CD8-positive, alpha-beta memory T cell (primary cell): ENCODE measurements at regions not wholly inside any gene's neighbourhood (a gene's known extent, or its start where the extent isn't known, plus 50 kb on each side); places are given as distances from the start of the nearest gene placed in this dataset.

Experiments used
- CTCF ChIA-PET: fragments of 350-600 bp; sonication (Branson Sonifier 250); formaldehyde crosslinking; loops from one replicate; lab custom pipeline; 2021; ENCODE audit warnings: antibody characterized with exemption; lab: Charles Lee
- POLR2A ChIA-PET: fragments of 350-600 bp; sonication (Branson Sonifier 250); formaldehyde crosslinking; loops from one replicate; lab custom pipeline; 2021; ENCODE audit warnings: antibody characterized with exemption; lab: Charles Lee
- DNase-seq, 5 donors: peaks; one replicate each; pipeline versions ENCODE4 v3.0.0 to v3.0.0-alpha.2; 2020 to 2022; ENCODE audit warnings: mixed read lengths in 1 of 5
- H3K27ac ChIP-seq: one replicate; pipeline ENCODE4 v1.7.0; 2013; ENCODE audit warnings: low read depth, mild to moderate bottlenecking, low read length, moderate library complexity
- H3K27me3 ChIP-seq: 2 replicates; pipeline ENCODE4 v1.7.0; 2013; ENCODE audit warnings: low read length, mild to moderate bottlenecking; ENCODE audit not compliant: insufficient read depth, poor library complexity, severe bottlenecking
- H3K36me3 ChIP-seq: 2 replicates; pipeline ENCODE4 v1.7.0; 2013; ENCODE audit warnings: mild to moderate bottlenecking, low read length, moderate library complexity; ENCODE audit not compliant: insufficient read depth
- H3K4me1 ChIP-seq: 2 replicates; pipeline ENCODE4 v1.7.0; 2013; ENCODE audit warnings: mild to moderate bottlenecking, low read length, moderate library complexity; ENCODE audit not compliant: insufficient read depth
- H3K4me3 ChIP-seq: 2 replicates; pipeline ENCODE4 v1.7.0; 2013; ENCODE audit warnings: mild to moderate bottlenecking, low read length
- H3K9me3 ChIP-seq: 2 replicates; pipeline ENCODE4 v1.7.0; 2013; ENCODE audit warnings: mild to moderate bottlenecking, low read length
- H3K27ac Mint-ChIP-seq, 8 donors: one replicate each; pipeline ENCODE4 v1.8.0; 2020 to 2021; ENCODE audit warnings: mixed read lengths in 8 of 8, mild to moderate bottlenecking in 6 of 8, inconsistent platforms in 3 of 8, moderate library complexity in 3 of 8
- H3K27me3 Mint-ChIP-seq, 2 donors: one replicate each; pipeline ENCODE4 v1.8.0; 2020 to 2021; ENCODE audit warnings: mixed read lengths in 2 of 2, mild to moderate bottlenecking in 1 of 2, moderate library complexity in 1 of 2
- H3K36me3 Mint-ChIP-seq, 3 donors: one replicate each; pipeline ENCODE4 v1.8.0; 2020 to 2021; ENCODE audit warnings: mixed read lengths in 3 of 3, inconsistent platforms in 1 of 3, mild to moderate bottlenecking in 1 of 3
- H3K4me1 Mint-ChIP-seq, 3 donors: one replicate each; pipeline ENCODE4 v1.8.0; 2020 to 2021; ENCODE audit warnings: mixed read lengths in 3 of 3, inconsistent platforms in 1 of 3, mild to moderate bottlenecking in 1 of 3
- H3K4me3 Mint-ChIP-seq, 7 donors: one replicate each; pipeline ENCODE4 v1.8.0; 2020 to 2021; ENCODE audit warnings: mixed read lengths in 7 of 7, mild to moderate bottlenecking in 6 of 7, moderate library complexity in 4 of 7, inconsistent platforms in 2 of 7
- H3K9me3 Mint-ChIP-seq, 5 donors: one replicate each; pipeline ENCODE4 v1.8.0; 2020 to 2022; ENCODE audit warnings: mixed read lengths in 5 of 5, mild to moderate bottlenecking in 3 of 5, moderate library complexity in 2 of 5, inconsistent platforms in 1 of 5

- Histone ChIP-seq H3K27ac (no peak overlapping the region), H3K36me3 (no peaks in the 10 kb centered on the region), H3K27me3 (no peaks in the 10 kb centered on the region), H3K4me1 (no peaks in the 10 kb centered on the region), H3K4me3 (no peak overlapping the region), H3K9me3 (no peaks in the 10 kb centered on the region)
- Mint-ChIP-seq H3K9me3 (peaks cover 0 to 3% (median 0%) of the 10 kb centered on the region in 5 donors), H3K4me3 (no peak overlapping the region), H3K27ac (no peak overlapping the region), H3K36me3 (no peaks in the 10 kb centered on the region), H3K27me3 (peaks cover 0 to 4% of the 10 kb centered on the region in 2 donors), H3K4me1 (no peaks in the 10 kb centered on the region)
- ChIA-PET POLR2A (no interaction called here), CTCF (no interaction called here)
- DNase-seq = no peak
Measured at GRCh38 chr2:33729353-33729752, 130.3 kb upstream of the FAM98A start.

GRCh38 chr2:33728106-33728505 lies 129.0 kb upstream of the FAM98A start:
- ChIA-PET CTCF (no interaction called here), POLR2A (no interaction called here)
- no peak overlapping the region for H3K27ac Mint-ChIP-seq
- Histone ChIP-seq H3K9me3 (no peaks in the 10 kb centered on the region), H3K36me3 (no peaks in the 10 kb centered on the region), H3K4me1 (no peaks in the 10 kb centered on the region), H3K27me3 (no peaks in the 10 kb centered on the region), H3K27ac (no peak overlapping the region), H3K4me3 (no peak overlapping the region)
- no peaks in the 10 kb centered on the region for H3K4me1 Mint-ChIP-seq
- H3K27me3 Mint-ChIP-seq = peaks cover 0 to 4% of the 10 kb centered on the region in 2 donors
- H3K9me3 Mint-ChIP-seq = peaks cover 0 to 3% (median 0%) of the 10 kb centered on the region in 5 donors
- H3K4me3 Mint-ChIP-seq = no peak overlapping the region
- H3K36me3 Mint-ChIP-seq = no peaks in the 10 kb centered on the region
- no peak for DNase-seq

- ChIA-PET CTCF (no interaction called here), POLR2A (no interaction called here)
- no peaks in the 10 kb centered on the region for H3K9me3 ChIP-seq
- H3K4me3 ChIP-seq = no peak overlapping the region
- no peak overlapping the region for H3K27ac ChIP-seq
- Mint-ChIP-seq H3K9me3 (peaks cover 0 to 3% (median 0%) of the 10 kb centered on the region in 5 donors), H3K4me1 (no peaks in the 10 kb centered on the region), H3K4me3 (no peak overlapping the region), H3K36me3 (no peaks in the 10 kb centered on the region), H3K27ac (no peak overlapping the region), H3K27me3 (peaks cover 0 to 4% of the 10 kb centered on the region in 2 donors)
- no peaks in the 10 kb centered on the region for H3K4me1 ChIP-seq
- no peaks in the 10 kb centered on the region for H3K36me3 ChIP-seq
- no peak for DNase-seq
- no peaks in the 10 kb centered on the region for H3K27me3 ChIP-seq
Measured at GRCh38 chr2:33727361-33728032, 128.4 kb upstream of the FAM98A start.

DNA sequence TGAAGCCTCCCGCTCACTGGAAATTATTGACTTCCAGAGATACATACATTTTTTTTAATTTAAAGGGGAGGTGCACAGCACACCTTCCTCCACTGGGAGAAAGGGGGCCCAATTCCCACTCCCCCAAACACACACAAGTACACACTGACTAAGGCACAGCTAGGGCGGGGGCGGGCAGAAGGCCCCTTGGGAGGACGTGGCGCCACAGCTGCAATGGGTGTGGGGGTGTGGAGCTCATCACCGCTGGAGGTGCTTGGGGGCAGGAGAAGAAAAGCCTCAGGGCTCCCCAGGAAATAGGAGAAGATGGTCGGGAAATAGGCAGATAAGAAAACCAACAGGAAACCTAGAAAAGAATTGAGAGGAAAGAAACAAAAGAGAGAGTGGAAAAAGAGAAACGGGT lies 127.3 kb upstream of the FAM98A start:
- Mint-ChIP-seq H3K27me3 (peaks cover 0 to 4% of the 10 kb centered on the region in 2 donors), H3K4me3 (no peak overlapping the region), H3K36me3 (no peaks in the 10 kb centered on the region), H3K9me3 (peaks cover 0 to 3% (median 0%) of the 10 kb centered on the region in 5 donors), H3K4me1 (no peaks in the 10 kb centered on the region), H3K27ac (peak overlapping the region in 1 of 8 donors; percentile 89)
- no peak overlapping the region for H3K27ac ChIP-seq
- no peaks in the 10 kb centered on the region for H3K36me3 ChIP-seq
- DNase-seq = no peak
- ChIA-PET POLR2A (no interaction called here), CTCF (no interaction called here)
- H3K4me3 ChIP-seq = no peak overlapping the region
- no peaks in the 10 kb centered on the region for H3K4me1 ChIP-seq
- no peaks in the 10 kb centered on the region for H3K27me3 ChIP-seq
- no peaks in the 10 kb centered on the region for H3K9me3 ChIP-seq

- Histone ChIP-seq H3K9me3 (no peaks in the 10 kb centered on the region), H3K27ac (no peak overlapping the region), H3K4me3 (no peak overlapping the region), H3K4me1 (no peaks in the 10 kb centered on the region), H3K27me3 (no peaks in the 10 kb centered on the region), H3K36me3 (no peaks in the 10 kb centered on the region)
- H3K36me3 Mint-ChIP-seq = no peaks in the 10 kb centered on the region
- CTCF ChIA-PET = no interaction called here
- no peak overlapping the region for H3K27ac Mint-ChIP-seq
- no peak overlapping the region for H3K4me3 Mint-ChIP-seq
- H3K4me1 Mint-ChIP-seq = no peaks in the 10 kb centered on the region
- peaks cover 0 to 3% (median 0%) of the 10 kb centered on the region in 5 donors for H3K9me3 Mint-ChIP-seq
- peaks cover 0 to 4% of the 10 kb centered on the region in 2 donors for H3K27me3 Mint-ChIP-seq
- POLR2A ChIA-PET = no interaction called here
- no peak for DNase-seq
Measured at GRCh38 chr2:33723329-33723728, 124.2 kb upstream of the FAM98A start.

DNA sequence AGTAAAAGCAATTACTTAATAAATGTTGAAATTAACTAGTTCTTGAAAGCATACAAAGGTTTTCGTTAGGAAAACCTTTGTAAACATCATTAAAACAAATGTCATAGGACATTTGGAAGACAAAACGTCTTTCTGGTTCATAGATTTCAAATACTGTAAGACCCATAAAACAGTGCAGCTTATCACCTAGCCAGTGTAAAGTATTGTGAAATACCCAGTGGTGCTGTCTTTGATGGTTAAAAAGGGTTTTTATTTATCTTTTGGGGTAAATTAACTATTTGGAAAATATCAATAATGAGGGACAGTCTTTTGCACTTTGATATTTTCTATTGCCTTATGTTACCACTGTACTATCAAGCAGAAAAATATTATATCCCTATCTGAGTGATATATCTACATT lies 120.0 kb upstream of the FAM98A start:
- no peak overlapping the region for H3K27ac ChIP-seq
- no peak overlapping the region for H3K4me3 ChIP-seq
- no peaks in the 10 kb centered on the region for H3K4me1 ChIP-seq
- no peaks in the 10 kb centered on the region for H3K9me3 ChIP-seq
- peaks cover 0 to 2% (median 0%) of the 10 kb centered on the region in 5 donors for H3K9me3 Mint-ChIP-seq
- no peaks in the 10 kb centered on the region for H3K36me3 ChIP-seq
- no peaks in the 10 kb centered on the region for H3K4me1 Mint-ChIP-seq
- CTCF ChIA-PET = no interaction called here
- no peak overlapping the region for H3K4me3 Mint-ChIP-seq
- no peak overlapping the region for H3K27ac Mint-ChIP-seq
- H3K36me3 Mint-ChIP-seq = no peaks in the 10 kb centered on the region
- no peak for DNase-seq
- POLR2A ChIA-PET = no interaction called here
- no peaks in the 10 kb centered on the region for H3K27me3 ChIP-seq
- H3K27me3 Mint-ChIP-seq = peaks cover 2 to 9% of the 10 kb centered on the region in 2 donors

GRCh38 chr2:33712674-33713073 lies 113.6 kb upstream of the FAM98A start:
- Mint-ChIP-seq H3K9me3 (peaks cover 0 to 3% (median 0%) of the 10 kb centered on the region in 5 donors), H3K27ac (no peak overlapping the region), H3K4me1 (no peaks in the 10 kb centered on the region), H3K36me3 (no peaks in the 10 kb centered on the region), H3K4me3 (no peak overlapping the region), H3K27me3 (peaks cover 4 to 6% of the 10 kb centered on the region in 2 donors)
- POLR2A ChIA-PET = no interaction called here
- no peaks in the 10 kb centered on the region for H3K36me3 ChIP-seq
- H3K27me3 ChIP-seq = no peaks in the 10 kb centered on the region
- DNase-seq = no peak
- no peaks in the 10 kb centered on the region for H3K9me3 ChIP-seq
- H3K4me1 ChIP-seq = no peaks in the 10 kb centered on the region
- no peak overlapping the region for H3K27ac ChIP-seq
- H3K4me3 ChIP-seq = no peak overlapping the region
- CTCF ChIA-PET = no interaction called here

- Mint-ChIP-seq H3K27me3 (peaks cover 0 to 7% of the 10 kb centered on the region in 2 donors), H3K36me3 (no peaks in the 10 kb centered on the region), H3K4me3 (no peak overlapping the region), H3K9me3 (peaks cover 0 to 3% (median 0%) of the 10 kb centered on the region in 5 donors), H3K27ac (no peak overlapping the region), H3K4me1 (no peaks in the 10 kb centered on the region)
- Histone ChIP-seq H3K4me3 (no peak overlapping the region), H3K9me3 (no peaks in the 10 kb centered on the region), H3K4me1 (no peaks in the 10 kb centered on the region), H3K27me3 (no peaks in the 10 kb centered on the region), H3K36me3 (no peaks in the 10 kb centered on the region), H3K27ac (no peak overlapping the region)
- ChIA-PET CTCF (interaction anchor here (0.7 kb wide), 1 partner anchor 97 kb away, joined by 4 read pairs; no protein-coding TSS in a partner anchor), POLR2A (no interaction called here)
- no peak for DNase-seq
Measured at GRCh38 chr2:33709951-33710350, 110.9 kb upstream of the FAM98A start.
